ENCODE measurements at regions not wholly inside any gene's neighbourhood (a gene's known extent, or its start where the extent isn't known, plus 50 kb on each side); places are given as distances from the start of the nearest gene placed in this dataset.

GRCh38 chr4:189771696-189772361 is 168.8 kb upstream of the FRG1 start:
- Histone ChIP-seq H3K4me1 (no peaks in the 10 kb centered on the region), H3K27ac (no peak overlapping the region), H3K27me3 (no peaks in the 10 kb centered on the region), H3K4me3 (no peak overlapping the region), H3K9me3 (peaks cover 0 to 7% of the 10 kb centered on the region in 2 donors), H3K36me3 (no peaks in the 10 kb centered on the region)
- TF ChIP-seq CTCF (IDR thresholded peaks at IDR 0.05) = no peak
- TF ChIP-seq POLR2A (IDR thresholded peaks at IDR 0.05) = no peak
- no peak for TF ChIP-seq POLR2AphosphoS5 (IDR thresholded peaks at IDR 0.05)
- no peak for DNase-seq (ENCODE audit: low spot score in 2 of 2)
- intact Hi-C loops (cut with DNase I; ENCODE audit: low total_unique reads) = no loop called here

- no peak overlapping the region for H3K4me3 ChIP-seq
- intact Hi-C loops (cut with DNase I; ENCODE audit: low total_unique reads) = no loop called here
- H3K27ac ChIP-seq = no peak overlapping the region
- H3K9me3 ChIP-seq = peaks cover 0 to 7% of the 10 kb centered on the region in 2 donors
- H3K4me1 ChIP-seq = no peaks in the 10 kb centered on the region
- H3K27me3 ChIP-seq = no peaks in the 10 kb centered on the region
- TF ChIP-seq POLR2AphosphoS5 (IDR thresholded peaks at IDR 0.05) (no peak), CTCF (IDR thresholded peaks at IDR 0.05) (no peak), POLR2A (IDR thresholded peaks at IDR 0.05) (no peak)
- no peak for DNase-seq (ENCODE audit: low spot score in 2 of 2)
- H3K36me3 ChIP-seq = no peaks in the 10 kb centered on the region
These were observed 166.8 kb upstream of the FRG1 start for GRCh38 chr4:189773909-189774308.

- DNase-seq (ENCODE audit: low spot score in 2 of 2) = no peak
- Histone ChIP-seq H3K27ac (no peak overlapping the region), H3K36me3 (no peaks in the 10 kb centered on the region), H3K9me3 (peaks cover 0 to 16% of the 10 kb centered on the region in 2 donors), H3K4me1 (no peaks in the 10 kb centered on the region), H3K27me3 (no peaks in the 10 kb centered on the region), H3K4me3 (no peak overlapping the region)
- intact Hi-C loops (cut with DNase I; ENCODE audit: low total_unique reads) = no loop called here
- no peak for TF ChIP-seq POLR2A (IDR thresholded peaks at IDR 0.05)
- no peak for TF ChIP-seq CTCF (IDR thresholded peaks at IDR 0.05)
- no peak for TF ChIP-seq POLR2AphosphoS5 (IDR thresholded peaks at IDR 0.05)
These were observed 161.2 kb upstream of the FRG1 start for GRCh38 chr4:189779281-189779980.

- TF ChIP-seq POLR2A (IDR thresholded peaks at IDR 0.05) = no peak
- TF ChIP-seq CTCF (IDR thresholded peaks at IDR 0.05) = no peak
- no peak for TF ChIP-seq POLR2AphosphoS5 (IDR thresholded peaks at IDR 0.05)
- intact Hi-C loops (cut with DNase I; ENCODE audit: low total_unique reads) = no loop called here
- H3K36me3 ChIP-seq = no peaks in the 10 kb centered on the region
These were observed 160.3 kb upstream of the FRG1 start for GRCh38 chr4:189780391-189780790.

GRCh38 chr4:189784651-189785050 is 156.0 kb upstream of the FRG1 start:
- intact Hi-C loops (cut with DNase I; ENCODE audit: low total_unique reads) = no loop called here
- DNase-seq (ENCODE audit: low spot score in 2 of 2) = no peak
- Histone ChIP-seq H3K36me3 (no peaks in the 10 kb centered on the region), H3K4me3 (no peak overlapping the region), H3K4me1 (no peaks in the 10 kb centered on the region), H3K27ac (no peak overlapping the region), H3K27me3 (no peaks in the 10 kb centered on the region), H3K9me3 (peaks cover 0 to 16% of the 10 kb centered on the region in 2 donors)
- no peak for TF ChIP-seq CTCF (IDR thresholded peaks at IDR 0.05)
- TF ChIP-seq POLR2A (IDR thresholded peaks at IDR 0.05) = no peak
- TF ChIP-seq POLR2AphosphoS5 (IDR thresholded peaks at IDR 0.05) = no peak

More at GRCh38 chr4:189780391-189780790, 160.3 kb upstream of the FRG1 start:
- no peaks in the 10 kb centered on the region for H3K27me3 ChIP-seq
- no peaks in the 10 kb centered on the region for H3K4me1 ChIP-seq
- H3K4me3 ChIP-seq = no peak overlapping the region
- no peak for DNase-seq (ENCODE audit: low spot score in 2 of 2)
- no peak overlapping the region for H3K27ac ChIP-seq
- peaks cover 0 to 16% of the 10 kb centered on the region in 2 donors for H3K9me3 ChIP-seq
